Esophagus squamous epithelium (tissue), 4 donors: ENCODE measurements at regions not wholly inside any gene's neighbourhood (a gene's known extent, or its start where the extent isn't known, plus 50 kb on each side); places are given as distances from the start of the nearest gene placed in this dataset.

Experiments
- POLR2A ChIP-seq, 4 donors: fragments of 450-650 bp; IDR thresholded peaks; one replicate each; pipeline ENCODE4 v1.6.1; 2017; ENCODE audit warnings: antibody characterized with exemption in 4 of 4, mild to moderate bottlenecking in 4 of 4, moderate library complexity in 3 of 4
- TF ChIP-seq, protein P1 (sequence below), 6 experiments: fragments of 450-650 bp in 4 of 6; fragments of 200-600 bp in 2 of 6; sonication (generic) in 2 of 6; IDR thresholded peaks; one replicate each; pipeline ENCODE4 v1.5.1; 2016 to 2019; ENCODE audit warnings: antibody characterized with exemption in 6 of 6, mild to moderate bottlenecking in 4 of 6, moderate library complexity in 4 of 6

DNA sequence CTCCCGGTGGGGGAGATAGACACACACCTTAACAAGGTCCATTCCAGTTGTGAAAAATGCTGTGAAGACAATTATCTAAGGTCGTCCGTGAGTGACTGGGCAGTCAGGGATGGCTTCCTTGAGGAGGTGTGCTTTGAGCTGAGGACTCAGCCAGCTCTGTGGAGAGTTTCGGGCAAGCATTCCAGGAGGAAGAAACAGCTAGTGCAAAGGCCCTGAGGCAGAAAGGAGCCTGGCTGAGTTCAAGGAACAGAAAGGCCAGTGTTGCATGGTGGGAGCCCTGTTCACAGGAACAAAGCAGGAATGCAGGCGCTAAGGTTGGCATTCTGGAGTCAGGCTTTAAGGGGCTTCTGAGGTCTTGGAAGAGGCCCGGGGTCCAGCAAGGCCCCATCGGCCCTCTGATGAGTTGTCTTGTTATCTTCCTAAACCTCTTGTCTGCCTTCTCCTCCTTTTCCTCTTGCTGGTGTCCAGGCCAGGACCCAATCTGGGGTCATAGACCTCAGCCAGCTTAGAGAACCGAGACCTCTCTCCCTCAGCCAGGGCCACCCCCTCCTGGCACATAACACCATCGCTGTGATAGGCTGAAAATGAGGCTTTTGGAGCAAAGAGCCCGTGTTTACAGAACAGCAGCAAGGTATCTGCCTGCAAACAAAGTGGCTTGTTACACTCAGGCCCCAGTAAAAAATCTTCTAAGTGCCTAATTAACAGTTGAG lies 270.2 kb upstream of the MVB12B start:
- TF ChIP-seq, protein P1, sequence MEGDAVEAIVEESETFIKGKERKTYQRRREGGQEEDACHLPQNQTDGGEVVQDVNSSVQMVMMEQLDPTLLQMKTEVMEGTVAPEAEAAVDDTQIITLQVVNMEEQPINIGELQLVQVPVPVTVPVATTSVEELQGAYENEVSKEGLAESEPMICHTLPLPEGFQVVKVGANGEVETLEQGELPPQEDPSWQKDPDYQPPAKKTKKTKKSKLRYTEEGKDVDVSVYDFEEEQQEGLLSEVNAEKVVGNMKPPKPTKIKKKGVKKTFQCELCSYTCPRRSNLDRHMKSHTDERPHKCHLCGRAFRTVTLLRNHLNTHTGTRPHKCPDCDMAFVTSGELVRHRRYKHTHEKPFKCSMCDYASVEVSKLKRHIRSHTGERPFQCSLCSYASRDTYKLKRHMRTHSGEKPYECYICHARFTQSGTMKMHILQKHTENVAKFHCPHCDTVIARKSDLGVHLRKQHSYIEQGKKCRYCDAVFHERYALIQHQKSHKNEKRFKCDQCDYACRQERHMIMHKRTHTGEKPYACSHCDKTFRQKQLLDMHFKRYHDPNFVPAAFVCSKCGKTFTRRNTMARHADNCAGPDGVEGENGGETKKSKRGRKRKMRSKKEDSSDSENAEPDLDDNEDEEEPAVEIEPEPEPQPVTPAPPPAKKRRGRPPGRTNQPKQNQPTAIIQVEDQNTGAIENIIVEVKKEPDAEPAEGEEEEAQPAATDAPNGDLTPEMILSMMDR (IDR thresholded peaks at IDR 0.05): no peak
- TF ChIP-seq POLR2A (IDR thresholded peaks at IDR 0.05): no peak
